AG04450 (cell line): ENCODE measurements at regions not wholly inside any gene's neighbourhood (a gene's known extent, or its start where the extent isn't known, plus 50 kb on each side); places are given as distances from the start of the nearest gene placed in this dataset.

Source experiments
- CTCF ChIA-PET: fragments of 300-600, 350-600 bp; formaldehyde crosslinking; extraction: SDS; loops from one replicate; lab custom pipeline; 2022; ENCODE audit warnings: antibody characterized with exemption, inconsistent platforms; lab: Charles Lee
- POLR2A ChIA-PET: fragments of 350-600 bp; formaldehyde crosslinking; extraction: SDS; loops from one replicate; lab custom pipeline; 2021; ENCODE audit warnings: antibody characterized with exemption, inconsistent platforms; lab: Yijun Ruan, JAX
- DNase-seq: peaks from one replicate; pipeline ENCODE4 v3.0.0-alpha.2; 2011; ENCODE audit warnings: low read depth, low spot score
- H3K27ac ChIP-seq: one replicate; pipeline ENCODE4 v1.5.1; 2012; ENCODE audit warnings: low read depth, low read length, control low read depth
- H3K27me3 ChIP-seq: one replicate; pipeline ENCODE4 v1.6.0; 2012; ENCODE audit warnings: low read length; ENCODE audit not compliant: control insufficient read depth, insufficient read depth
- H3K4me3 ChIP-seq: 2 replicates; pipeline ENCODE4 v1.5.1; 2011; ENCODE audit warnings: mild to moderate bottlenecking, low read depth, low read length, control low read depth
- H3K9me3 ChIP-seq: 2 replicates; pipeline ENCODE4 v1.5.1; 2012; ENCODE audit warnings: low read length; ENCODE audit not compliant: control insufficient read depth, insufficient read depth
- CTCF ChIP-seq: IDR thresholded peaks from 2 replicates; pipeline ENCODE4 v1.5.1; 2011; ENCODE audit warnings: low read depth, low read length, control low read depth, inconsistent platforms

GRCh38 chr11:104781719-104782376 is 116.4 kb downstream of the CASP12 start:
- no peak for DNase-seq
- POLR2A ChIA-PET = no interaction called here
- no peak overlapping the region for H3K27ac ChIP-seq

GRCh38 chr11:104781037-104781436 is 117.2 kb downstream of the CASP12 start:
- no peaks in the 10 kb centered on the region for H3K9me3 ChIP-seq
- H3K27ac ChIP-seq = no peak overlapping the region
- DNase-seq = no peak
- ChIA-PET CTCF (no interaction called here), POLR2A (no interaction called here)
- no peak for TF ChIP-seq CTCF
- no peak overlapping the region for H3K4me3 ChIP-seq
- H3K27me3 ChIP-seq = no peaks in the 10 kb centered on the region

More at GRCh38 chr11:104781719-104782376, 116.4 kb downstream of the CASP12 start:
- Histone ChIP-seq H3K27me3 (no peaks in the 10 kb centered on the region), H3K9me3 (no peaks in the 10 kb centered on the region), H3K4me3 (no peak overlapping the region)
- CTCF ChIA-PET = no interaction called here
- no peak for TF ChIP-seq CTCF

GRCh38 chr11:104776501-104777170 is 121.6 kb downstream of the CASP12 start:
- POLR2A ChIA-PET = no interaction called here
- H3K4me3 ChIP-seq = no peak overlapping the region
- no peaks in the 10 kb centered on the region for H3K27me3 ChIP-seq
- TF ChIP-seq CTCF = no peak
- H3K27ac ChIP-seq = no peak overlapping the region
- DNase-seq = no peak
- CTCF ChIA-PET = no interaction called here
- H3K9me3 ChIP-seq = no peaks in the 10 kb centered on the region

GRCh38 chr11:104774578-104774977 is 123.7 kb downstream of the CASP12 start:
- no peaks in the 10 kb centered on the region for H3K9me3 ChIP-seq
- ChIA-PET POLR2A (no interaction called here), CTCF (no interaction called here)
- H3K27me3 ChIP-seq = no peaks in the 10 kb centered on the region
- H3K27ac ChIP-seq = no peak overlapping the region
- DNase-seq = no peak
- no peak for TF ChIP-seq CTCF
- H3K4me3 ChIP-seq = no peak overlapping the region

GRCh38 chr11:104772806-104773241 is 125.4 kb downstream of the CASP12 start:
- no peak for TF ChIP-seq CTCF
- H3K27ac ChIP-seq = peak overlapping the region; percentile 32
- H3K27me3 ChIP-seq = no peaks in the 10 kb centered on the region
- H3K4me3 ChIP-seq = no peak overlapping the region
- H3K9me3 ChIP-seq = no peaks in the 10 kb centered on the region
- DNase-seq = peak; percentile 68
- CTCF ChIA-PET = no interaction called here
- POLR2A ChIA-PET = no interaction called here
